Activated naive CD4-positive, alpha-beta T cell treated with anti-CD3 and anti-CD28 coated beads, Interleukin-2, amount 10 ng/mL, durations not matched to agents 7 days and 5 days (primary cell): ENCODE measurements at regions not wholly inside any gene's neighbourhood (a gene's known extent, or its start where the extent isn't known, plus 50 kb on each side); places are given as distances from the start of the nearest gene placed in this dataset.
"Not testable (repeated sequence)": the region's sequence is repeated elsewhere in the genome, so short reads cannot be mapped to it uniquely, and the experiment has no call there.

Experiments
- CTCF ChIA-PET: fragments of 350-600 bp; sonication (Branson Sonifier 250); formaldehyde crosslinking; loops from one replicate; lab custom pipeline; 2021; ENCODE audit warnings: antibody characterized with exemption; lab: Charles Lee
- DNase-seq: peaks from one replicate; pipeline ENCODE4 v3.0.0-alpha.2; 2020
- H3K27ac Mint-ChIP-seq: one replicate; pipeline ENCODE4 v1.8.0; 2021; ENCODE audit warnings: mild to moderate bottlenecking, moderate library complexity, mixed read lengths
- H3K27me3 Mint-ChIP-seq: one replicate; pipeline ENCODE4 v1.8.0; 2021; ENCODE audit warnings: mild to moderate bottlenecking, mixed read lengths
- H3K36me3 Mint-ChIP-seq: one replicate; pipeline ENCODE4 v1.8.0; 2021; ENCODE audit warnings: mixed read lengths
- H3K4me1 Mint-ChIP-seq: one replicate; pipeline ENCODE4 v1.8.0; 2021; ENCODE audit warnings: mixed read lengths
- H3K4me3 Mint-ChIP-seq: one replicate; pipeline ENCODE4 v1.8.0; 2021; ENCODE audit warnings: mild to moderate bottlenecking, moderate library complexity, mixed read lengths
- H3K9me3 Mint-ChIP-seq: one replicate; pipeline ENCODE4 v1.8.0; 2021; ENCODE audit warnings: mixed read lengths

GRCh38 chr12:73984552-73984951 is 553.1 kb upstream of the ATXN7L3B start:
- H3K9me3 Mint-ChIP-seq, result peaks cover 3% of the 10 kb centered on the region
- no peaks in the 10 kb centered on the region for H3K36me3 Mint-ChIP-seq
- no peak for DNase-seq
- CTCF ChIA-PET, result no interaction called here
- no peak overlapping the region for H3K4me3 Mint-ChIP-seq
- no peaks in the 10 kb centered on the region for H3K27me3 Mint-ChIP-seq
- no peak overlapping the region for H3K27ac Mint-ChIP-seq
- no peaks in the 10 kb centered on the region for H3K4me1 Mint-ChIP-seq

GRCh38 chr12:73991138-73991537 is 546.5 kb upstream of the ATXN7L3B start:
- no peaks in the 10 kb centered on the region for H3K36me3 Mint-ChIP-seq
- no peak for DNase-seq
- CTCF ChIA-PET, result no interaction called here
- no peaks in the 10 kb centered on the region for H3K27me3 Mint-ChIP-seq
- H3K9me3 Mint-ChIP-seq, result no peaks in the 10 kb centered on the region
- H3K27ac Mint-ChIP-seq, result no peak overlapping the region
- no peaks in the 10 kb centered on the region for H3K4me1 Mint-ChIP-seq
- no peak overlapping the region for H3K4me3 Mint-ChIP-seq

DNA sequence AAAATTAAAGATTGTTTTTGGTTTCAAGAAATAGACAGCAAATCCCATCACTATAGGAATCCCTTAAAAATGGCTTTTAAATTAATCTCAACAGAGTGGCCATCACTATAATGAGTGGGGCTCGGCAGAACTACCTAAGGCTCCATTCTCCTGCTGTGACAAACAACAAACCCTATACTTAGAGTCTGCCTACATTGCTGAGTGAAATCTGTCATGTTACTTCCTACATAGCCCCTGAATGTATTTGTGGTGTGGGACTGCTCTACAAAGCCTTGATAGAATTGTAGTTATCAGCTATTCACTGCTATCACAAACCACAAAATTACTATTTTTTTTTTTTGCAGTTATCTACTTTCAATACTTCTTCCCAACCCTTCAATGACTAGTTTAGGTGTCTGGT is 538.7 kb upstream of the ATXN7L3B start:
- no peak for DNase-seq
- Mint-ChIP-seq H3K36me3 (no peaks in the 10 kb centered on the region), H3K27me3 (no peaks in the 10 kb centered on the region), H3K4me3 (no peak overlapping the region), H3K27ac (no peak overlapping the region), H3K9me3 (peaks cover 2% of the 10 kb centered on the region), H3K4me1 (no peaks in the 10 kb centered on the region)
- CTCF ChIA-PET, result no interaction called here

- no peak for DNase-seq
- Mint-ChIP-seq H3K27ac (no peak overlapping the region), H3K4me1 (no peaks in the 10 kb centered on the region), H3K36me3 (no peaks in the 10 kb centered on the region), H3K27me3 (no peaks in the 10 kb centered on the region), H3K4me3 (no peak overlapping the region), H3K9me3 (peaks cover 2% of the 10 kb centered on the region)
- CTCF ChIA-PET, result no interaction called here
Observed at GRCh38 chr12:74015118-74015517, 522.5 kb upstream of the ATXN7L3B start.

- H3K27me3 Mint-ChIP-seq, DNase-seq, H3K9me3 Mint-ChIP-seq, H3K36me3 Mint-ChIP-seq, H3K4me3 Mint-ChIP-seq, H3K27ac Mint-ChIP-seq, H3K4me1 Mint-ChIP-seq, CTCF ChIA-PET: not testable (repeated sequence)
Observed at GRCh38 chr12:74016324-74016723, 521.3 kb upstream of the ATXN7L3B start.

DNA sequence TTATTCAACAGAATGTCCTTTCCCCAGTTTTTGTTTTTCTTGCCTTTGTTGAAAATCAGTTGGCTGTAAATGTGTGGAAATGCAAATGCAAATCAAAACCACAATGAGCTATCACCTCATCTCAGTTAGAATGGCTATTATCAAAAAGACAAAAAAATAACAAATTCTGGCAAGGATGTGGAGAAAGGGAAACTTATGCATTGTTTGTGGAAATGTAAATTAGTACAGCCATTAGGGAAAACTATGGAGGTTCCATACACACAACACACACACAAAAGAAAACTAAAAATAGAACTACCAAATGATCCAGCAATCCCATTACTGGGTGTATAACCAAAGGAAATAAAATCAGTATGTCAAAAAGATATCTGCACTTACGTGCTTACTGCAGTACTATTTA is 518.8 kb upstream of the ATXN7L3B start:
- Mint-ChIP-seq H3K4me1 (no peaks in the 10 kb centered on the region), H3K36me3 (no peaks in the 10 kb centered on the region), H3K27me3 (no peaks in the 10 kb centered on the region), H3K4me3 (no peak overlapping the region), H3K9me3 (peaks cover 2% of the 10 kb centered on the region), H3K27ac (no peak overlapping the region)
- CTCF ChIA-PET, result no interaction called here
- no peak for DNase-seq

GRCh38 chr12:74021937-74022336 is 515.7 kb upstream of the ATXN7L3B start:
- CTCF ChIA-PET, result interaction anchor here (0.6 kb wide), 1 partner anchor 394 kb away, joined by 3 read pairs; no protein-coding TSS in a partner anchor
- Mint-ChIP-seq H3K36me3 (no peaks in the 10 kb centered on the region), H3K27me3 (no peaks in the 10 kb centered on the region), H3K27ac (no peak overlapping the region), H3K9me3 (no peaks in the 10 kb centered on the region), H3K4me1 (no peaks in the 10 kb centered on the region), H3K4me3 (no peak overlapping the region)
- peak; percentile 24 for DNase-seq

DNA sequence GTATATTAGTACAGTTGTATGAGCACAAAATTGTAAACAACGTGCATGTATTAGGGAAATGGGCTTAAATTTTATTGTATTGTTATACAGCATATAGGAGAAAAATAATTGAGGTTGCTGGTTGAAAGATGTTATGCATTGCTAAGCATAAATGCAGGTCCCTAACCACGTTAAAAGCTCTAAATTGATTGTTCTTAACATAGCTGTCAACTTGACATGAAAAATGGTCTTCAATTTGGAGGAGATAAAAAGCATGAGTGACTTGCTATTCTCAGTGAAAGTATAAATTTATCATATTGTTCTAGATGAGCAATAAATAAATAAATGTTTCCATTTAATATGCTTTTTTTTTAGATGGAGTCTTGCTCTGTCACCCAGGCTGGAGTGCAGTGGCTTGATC is 506.6 kb upstream of the ATXN7L3B start:
- Mint-ChIP-seq H3K27me3 (no peaks in the 10 kb centered on the region), H3K36me3 (no peaks in the 10 kb centered on the region), H3K9me3 (no peaks in the 10 kb centered on the region), H3K4me3 (no peak overlapping the region), H3K27ac (no peak overlapping the region), H3K4me1 (no peaks in the 10 kb centered on the region)
- no peak for DNase-seq
- CTCF ChIA-PET, result no interaction called here

GRCh38 chr12:74033531-74033930 is 504.1 kb upstream of the ATXN7L3B start:
- no peak overlapping the region for H3K27ac Mint-ChIP-seq
- peaks cover 9% of the 10 kb centered on the region for H3K9me3 Mint-ChIP-seq
- CTCF ChIA-PET, result no interaction called here
- H3K36me3 Mint-ChIP-seq, result no peaks in the 10 kb centered on the region
- H3K27me3 Mint-ChIP-seq, result no peaks in the 10 kb centered on the region
- H3K4me3 Mint-ChIP-seq, result no peak overlapping the region
- no peaks in the 10 kb centered on the region for H3K4me1 Mint-ChIP-seq
- DNase-seq, result no peak

- CTCF ChIA-PET, H3K4me1 Mint-ChIP-seq, H3K27ac Mint-ChIP-seq, H3K4me3 Mint-ChIP-seq, DNase-seq, H3K36me3 Mint-ChIP-seq, H3K27me3 Mint-ChIP-seq: not testable (repeated sequence)
- peaks cover 16% of the 10 kb centered on the region for H3K9me3 Mint-ChIP-seq
Observed at GRCh38 chr12:74039138-74039537, 498.5 kb upstream of the ATXN7L3B start.

DNA sequence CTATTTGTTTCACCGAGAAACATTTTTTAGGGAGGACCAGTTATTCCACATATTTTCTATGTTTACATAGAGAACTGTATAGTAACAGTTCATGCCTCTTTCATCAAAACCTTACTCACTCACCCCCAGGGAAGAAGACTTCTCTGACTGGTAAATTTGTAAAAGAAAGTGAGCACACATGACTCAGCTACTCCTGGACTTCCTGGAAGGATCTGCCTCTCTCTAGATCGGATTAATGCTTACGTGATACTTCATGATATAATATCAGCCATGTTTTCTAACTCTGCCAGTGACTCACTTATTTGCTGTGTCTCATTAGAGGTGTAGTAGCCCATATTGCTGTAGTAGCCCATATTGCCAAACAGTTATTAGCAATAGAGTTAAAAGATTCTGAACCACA is 494.3 kb upstream of the ATXN7L3B start:
- no peaks in the 10 kb centered on the region for H3K4me1 Mint-ChIP-seq
- no peak overlapping the region for H3K4me3 Mint-ChIP-seq
- H3K36me3 Mint-ChIP-seq, result no peaks in the 10 kb centered on the region
- no peak for DNase-seq
- H3K27me3 Mint-ChIP-seq, result no peaks in the 10 kb centered on the region
- peaks cover 6% of the 10 kb centered on the region for H3K9me3 Mint-ChIP-seq
- no peak overlapping the region for H3K27ac Mint-ChIP-seq
- CTCF ChIA-PET, result no interaction called here

DNA sequence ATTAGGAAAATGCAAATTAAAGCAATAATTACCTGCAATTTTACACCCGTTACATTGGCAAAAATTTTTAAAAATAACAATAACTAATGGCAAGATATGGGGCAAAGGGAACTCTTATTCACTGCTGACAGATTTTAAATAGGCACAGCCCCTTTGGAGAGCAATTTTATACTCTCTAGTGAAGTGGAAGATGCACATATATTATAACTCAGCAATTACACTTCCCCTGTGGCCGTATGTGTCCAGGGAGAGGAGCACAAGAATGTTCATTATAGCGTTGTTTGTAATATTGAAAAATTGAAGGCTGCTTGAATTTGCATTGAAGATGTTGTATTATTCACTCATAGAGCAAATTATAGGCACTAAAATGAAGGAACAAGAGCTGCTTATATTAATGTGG is 488.3 kb upstream of the ATXN7L3B start:
- DNase-seq, result no peak
- Mint-ChIP-seq H3K36me3 (no peaks in the 10 kb centered on the region), H3K4me1 (no peaks in the 10 kb centered on the region), H3K9me3 (no peaks in the 10 kb centered on the region), H3K4me3 (no peak overlapping the region), H3K27me3 (no peaks in the 10 kb centered on the region), H3K27ac (no peak overlapping the region)
- CTCF ChIA-PET, result no interaction called here

GRCh38 chr12:74051848-74052247 is 485.8 kb upstream of the ATXN7L3B start:
- Mint-ChIP-seq H3K4me1 (no peaks in the 10 kb centered on the region), H3K27me3 (no peaks in the 10 kb centered on the region), H3K36me3 (no peaks in the 10 kb centered on the region), H3K9me3 (no peaks in the 10 kb centered on the region), H3K27ac (no peak overlapping the region), H3K4me3 (no peak overlapping the region)
- CTCF ChIA-PET, result no interaction called here
- no peak for DNase-seq

GRCh38 chr12:74066476-74066875 is 471.2 kb upstream of the ATXN7L3B start:
- Mint-ChIP-seq H3K27me3 (no peaks in the 10 kb centered on the region), H3K36me3 (no peaks in the 10 kb centered on the region), H3K27ac (no peak overlapping the region), H3K4me3 (no peak overlapping the region), H3K9me3 (peaks cover 27% of the 10 kb centered on the region), H3K4me1 (no peaks in the 10 kb centered on the region)
- DNase-seq, result no peak
- CTCF ChIA-PET, result no interaction called here

GRCh38 chr12:74071182-74071581 is 466.5 kb upstream of the ATXN7L3B start:
- H3K9me3 Mint-ChIP-seq, result peaks cover 25% of the 10 kb centered on the region
- H3K36me3 Mint-ChIP-seq, result no peaks in the 10 kb centered on the region
- DNase-seq, result no peak
- no peaks in the 10 kb centered on the region for H3K27me3 Mint-ChIP-seq
- H3K4me3 Mint-ChIP-seq, result no peak overlapping the region
- CTCF ChIA-PET, result no interaction called here
- H3K27ac Mint-ChIP-seq, result no peak overlapping the region
- H3K4me1 Mint-ChIP-seq, result no peaks in the 10 kb centered on the region

- no peaks in the 10 kb centered on the region for H3K36me3 Mint-ChIP-seq
- no peaks in the 10 kb centered on the region for H3K27me3 Mint-ChIP-seq
- H3K4me3 Mint-ChIP-seq, result no peak overlapping the region
- H3K4me1 Mint-ChIP-seq, result no peaks in the 10 kb centered on the region
- H3K27ac Mint-ChIP-seq, result no peak overlapping the region
- peaks cover 2% of the 10 kb centered on the region for H3K9me3 Mint-ChIP-seq
- DNase-seq, result no peak
- CTCF ChIA-PET, result no interaction called here
Observed at GRCh38 chr12:74076918-74077317, 460.7 kb upstream of the ATXN7L3B start.
